Cerebellar nuclear complex (tissue), 1 donor: ENCODE measurements at regions not wholly inside any gene's neighbourhood (a gene's known extent, or its start where the extent isn't known, plus 50 kb on each side); places are given as distances from the start of the nearest gene placed in this dataset.

Source experiments
- DNase-seq, 2 experiments: peaks; one replicate each; lab custom pipeline; 2025; lab: John Stamatoyannopoulos, UW

GRCh38 chr1:228919914-228920313, 184.6 kb downstream of the RHOU start:
- DNase-seq: no peak

GRCh38 chr1:228920831-228921230, 185.6 kb downstream of the RHOU start:
- no peak for DNase-seq

- no peak for DNase-seq
These were observed 186.2 kb downstream of the RHOU start for GRCh38 chr1:228921481-228921880.

- no peak for DNase-seq
These were observed 187.6 kb downstream of the RHOU start for GRCh38 chr1:228922722-228923376.

- DNase-seq: no peak
These were observed 188.9 kb downstream of the RHOU start for GRCh38 chr1:228923973-228924686.

- no peak for DNase-seq
These were observed 190.4 kb downstream of the RHOU start for GRCh38 chr1:228925691-228926090.

- DNase-seq: no peak
These were observed 192.1 kb downstream of the RHOU start for GRCh38 chr1:228927421-228927820.

- DNase-seq: no peak
These were observed 192.9 kb downstream of the RHOU start for GRCh38 chr1:228927946-228928898.

GRCh38 chr1:228929476-228930027, 194.3 kb downstream of the RHOU start:
- no peak for DNase-seq

- DNase-seq: no peak
These were observed 195.2 kb downstream of the RHOU start for GRCh38 chr1:228930479-228930957.

GRCh38 chr1:228933753-228934152, 198.5 kb downstream of the RHOU start:
- DNase-seq: no peak

GRCh38 chr1:228935198-228935663, 200.0 kb downstream of the RHOU start:
- no peak for DNase-seq

GRCh38 chr1:228935855-228936727, 200.8 kb downstream of the RHOU start:
- no peak for DNase-seq

- no peak for DNase-seq
These were observed 201.6 kb downstream of the RHOU start for GRCh38 chr1:228936881-228937280.

- no peak for DNase-seq
These were observed 202.1 kb downstream of the RHOU start for GRCh38 chr1:228937351-228937750.

GRCh38 chr1:228937851-228938536, 202.7 kb downstream of the RHOU start:
- no peak for DNase-seq

- DNase-seq: no peak
These were observed 203.2 kb downstream of the RHOU start for GRCh38 chr1:228938537-228938901.

- DNase-seq: no peak
These were observed 203.9 kb downstream of the RHOU start for GRCh38 chr1:228939001-228939691.

- DNase-seq: no peak
These were observed 204.7 kb downstream of the RHOU start for GRCh38 chr1:228939881-228940392.

- no peak for DNase-seq
These were observed 205.2 kb downstream of the RHOU start for GRCh38 chr1:228940526-228940925.
